RCC 7860 (cell line): ENCODE measurements at regions not wholly inside any gene's neighbourhood (a gene's known extent, or its start where the extent isn't known, plus 50 kb on each side); places are given as distances from the start of the nearest gene placed in this dataset.
"Not testable (repeated sequence)": the region's sequence is repeated elsewhere in the genome, so short reads cannot be mapped to it uniquely, and the experiment has no call there.

ENCODE experiments used
- DNase-seq: peaks from one replicate; pipeline ENCODE4 v3.0.0-alpha.2; 2015; ENCODE audit warnings: low spot score
- FAIRE-seq: peaks from 2 replicates; lab custom pipeline; 2012; peaks lifted over from hg19 to GRCh38; lab: Jason Lieb, UNC

GRCh38 chr2:125185691-125186270 lies 1160.7 kb downstream of the CNTNAP5 start:
- FAIRE-seq (no peak), DNase-seq (no peak)

- FAIRE-seq: no peak
- DNase-seq: no peak
These were observed 1182.3 kb downstream of the CNTNAP5 start for GRCh38 chr2:125207431-125207830.

GRCh38 chr2:125216321-125216720 lies 1191.2 kb downstream of the CNTNAP5 start:
- no peak for FAIRE-seq

GRCh38 chr2:125224188-125224587 lies 1199.1 kb downstream of the CNTNAP5 start:
- no peak for FAIRE-seq
- no peak for DNase-seq

More at GRCh38 chr2:125216321-125216720, 1191.2 kb downstream of the CNTNAP5 start:
- no peak for DNase-seq

GRCh38 chr2:125224830-125225229 lies 1199.7 kb downstream of the CNTNAP5 start:
- FAIRE-seq (no peak), DNase-seq (no peak)

- FAIRE-seq: no peak
- no peak for DNase-seq
These were observed 1202.8 kb downstream of the CNTNAP5 start for GRCh38 chr2:125227843-125228392.

- no peak for FAIRE-seq
- no peak for DNase-seq
These were observed 1215.8 kb downstream of the CNTNAP5 start for GRCh38 chr2:125240870-125241269.

GRCh38 chr2:125243074-125243473 lies 1218.0 kb downstream of the CNTNAP5 start:
- FAIRE-seq: no peak
- DNase-seq: no peak

- FAIRE-seq (no peak), DNase-seq (no peak)
These were observed 1228.9 kb downstream of the CNTNAP5 start for GRCh38 chr2:125254010-125254409.

- FAIRE-seq: no peak
These were observed 1234.4 kb downstream of the CNTNAP5 start for GRCh38 chr2:125259451-125259850.

GRCh38 chr2:125260366-125260930 lies 1235.4 kb downstream of the CNTNAP5 start:
- DNase-seq, FAIRE-seq: not testable (repeated sequence)

More at GRCh38 chr2:125259451-125259850, 1234.4 kb downstream of the CNTNAP5 start:
- DNase-seq: no peak

- FAIRE-seq (no peak), DNase-seq (no peak)
These were observed 1239.4 kb downstream of the CNTNAP5 start for GRCh38 chr2:125264453-125264852.

- FAIRE-seq (no peak), DNase-seq (no peak)
These were observed 1242.6 kb downstream of the CNTNAP5 start for GRCh38 chr2:125267683-125268082.

GRCh38 chr2:125272651-125273050 lies 1247.6 kb downstream of the CNTNAP5 start:
- DNase-seq (no peak), FAIRE-seq (no peak)

- DNase-seq: no peak
- FAIRE-seq: no peak
These were observed 1249.6 kb downstream of the CNTNAP5 start for GRCh38 chr2:125274718-125275117.

GRCh38 chr2:125280265-125280664 lies 1255.2 kb downstream of the CNTNAP5 start:
- FAIRE-seq (no peak), DNase-seq (no peak)

GRCh38 chr2:125281242-125281641 lies 1256.2 kb downstream of the CNTNAP5 start:
- no peak for FAIRE-seq
- no peak for DNase-seq

GRCh38 chr2:125296742-125297141 lies 1271.7 kb downstream of the CNTNAP5 start:
- no peak for FAIRE-seq
- DNase-seq: no peak

GRCh38 chr2:125310657-125311364 lies 1285.7 kb downstream of the CNTNAP5 start:
- no peak for DNase-seq

GRCh38 chr2:125312342-125312741 lies 1287.3 kb downstream of the CNTNAP5 start:
- DNase-seq (no peak), FAIRE-seq (no peak)

More at GRCh38 chr2:125310657-125311364, 1285.7 kb downstream of the CNTNAP5 start:
- no peak for FAIRE-seq

- FAIRE-seq (no peak), DNase-seq (no peak)
These were observed 1288.7 kb downstream of the CNTNAP5 start for GRCh38 chr2:125313806-125314205.

- no peak for FAIRE-seq
These were observed 1293.7 kb downstream of the CNTNAP5 start for GRCh38 chr2:125318740-125319139.

More at GRCh38 chr2:125318740-125319139, 1293.7 kb downstream of the CNTNAP5 start:
- no peak for DNase-seq
